Epithelial cell of proximal tubule (primary cell): ENCODE measurements at regions not wholly inside any gene's neighbourhood (a gene's known extent, or its start where the extent isn't known, plus 50 kb on each side); places are given as distances from the start of the nearest gene placed in this dataset.
"Not testable (repeated sequence)": the region's sequence is repeated elsewhere in the genome, so short reads cannot be mapped to it uniquely, and the experiment has no call there.

Source experiments
- DNase-seq: peaks from one replicate; pipeline ENCODE4 v3.0.0-alpha.2; 2011; ENCODE audit warnings: low read depth
- H3K4me3 ChIP-seq: 2 replicates; pipeline ENCODE4 v1.5.1; 2011; ENCODE audit warnings: low read depth, mild to moderate bottlenecking, low read length
- TF ChIP-seq, protein P1 (sequence below): conservative IDR thresholded peaks from 2 replicates; pipeline ENCODE4 v1.5.1; 2012; ENCODE audit warnings: low read depth, mild to moderate bottlenecking, low read length

DNA sequence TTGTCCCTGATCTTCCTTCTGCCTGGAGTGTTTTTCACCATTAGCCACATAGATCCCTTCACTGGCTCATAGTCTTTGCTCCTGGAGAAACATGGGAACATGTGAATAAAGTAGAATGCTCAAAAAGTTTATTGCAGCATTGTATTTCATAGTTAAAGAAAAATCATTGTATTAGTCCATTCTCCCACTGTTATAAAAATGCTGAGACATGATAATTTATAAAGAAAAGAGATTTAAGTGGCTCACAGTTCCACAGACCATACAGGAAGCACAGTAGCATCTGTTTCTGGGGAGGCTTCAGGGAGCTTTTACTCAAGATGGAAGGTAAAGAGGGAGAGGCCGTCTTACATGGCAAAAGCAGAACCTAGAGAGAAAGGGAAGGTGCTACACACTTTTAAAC, 238.3 kb upstream of the OR4E1 start:
- no peak overlapping the region for H3K4me3 ChIP-seq
- DNase-seq: no peak
- TF ChIP-seq, protein P1, sequence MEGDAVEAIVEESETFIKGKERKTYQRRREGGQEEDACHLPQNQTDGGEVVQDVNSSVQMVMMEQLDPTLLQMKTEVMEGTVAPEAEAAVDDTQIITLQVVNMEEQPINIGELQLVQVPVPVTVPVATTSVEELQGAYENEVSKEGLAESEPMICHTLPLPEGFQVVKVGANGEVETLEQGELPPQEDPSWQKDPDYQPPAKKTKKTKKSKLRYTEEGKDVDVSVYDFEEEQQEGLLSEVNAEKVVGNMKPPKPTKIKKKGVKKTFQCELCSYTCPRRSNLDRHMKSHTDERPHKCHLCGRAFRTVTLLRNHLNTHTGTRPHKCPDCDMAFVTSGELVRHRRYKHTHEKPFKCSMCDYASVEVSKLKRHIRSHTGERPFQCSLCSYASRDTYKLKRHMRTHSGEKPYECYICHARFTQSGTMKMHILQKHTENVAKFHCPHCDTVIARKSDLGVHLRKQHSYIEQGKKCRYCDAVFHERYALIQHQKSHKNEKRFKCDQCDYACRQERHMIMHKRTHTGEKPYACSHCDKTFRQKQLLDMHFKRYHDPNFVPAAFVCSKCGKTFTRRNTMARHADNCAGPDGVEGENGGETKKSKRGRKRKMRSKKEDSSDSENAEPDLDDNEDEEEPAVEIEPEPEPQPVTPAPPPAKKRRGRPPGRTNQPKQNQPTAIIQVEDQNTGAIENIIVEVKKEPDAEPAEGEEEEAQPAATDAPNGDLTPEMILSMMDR: no peak

DNA sequence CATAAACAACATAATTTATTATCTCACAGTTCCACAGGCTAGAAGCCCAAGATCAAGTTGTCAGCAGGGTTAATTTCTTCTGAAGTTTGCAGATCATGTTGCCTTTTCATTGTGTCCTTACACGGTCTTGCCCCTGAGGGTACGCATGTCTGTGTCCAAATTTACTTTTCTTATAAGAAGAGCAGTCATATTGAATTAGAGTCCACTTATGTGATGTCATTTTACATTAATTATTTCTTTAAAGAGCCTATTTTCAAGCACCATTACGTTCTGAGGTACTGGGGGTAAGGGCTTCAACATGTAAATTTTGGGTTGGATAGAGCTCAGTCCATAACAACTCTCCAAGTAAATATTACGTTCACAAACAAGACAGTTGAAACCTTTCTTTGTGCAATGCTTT, 236.6 kb upstream of the OR4E1 start:
- no peak overlapping the region for H3K4me3 ChIP-seq
- DNase-seq: no peak
- TF ChIP-seq, protein P1: no peak

DNA sequence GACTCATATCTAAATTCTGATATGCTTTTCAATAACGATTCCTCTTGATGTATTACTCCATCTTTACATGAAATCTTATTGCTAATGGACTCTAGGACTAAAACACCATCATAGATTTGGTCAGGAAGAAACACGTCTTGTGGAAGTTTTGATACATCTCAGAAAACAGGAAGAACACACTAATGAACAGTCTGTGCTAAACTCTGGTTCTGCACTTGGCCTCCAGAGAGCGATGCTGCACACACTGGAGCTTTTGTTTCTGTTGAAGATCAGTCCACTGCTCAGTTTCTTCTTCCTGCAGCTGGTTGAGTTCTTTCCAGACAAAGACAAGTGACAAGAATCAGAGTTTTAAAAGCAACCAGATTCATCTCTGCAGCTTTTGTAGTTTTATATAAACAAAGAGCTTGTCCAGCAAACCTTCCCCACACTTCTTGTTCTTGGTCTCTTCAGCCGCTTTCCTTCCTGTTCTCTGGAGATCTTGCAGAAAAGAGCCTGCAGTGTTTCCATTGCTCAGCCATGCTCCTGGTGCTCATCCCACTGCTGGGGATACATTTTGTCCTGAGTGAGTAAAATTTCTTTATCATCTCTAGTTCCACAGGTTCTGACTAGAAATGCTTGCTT, 229.1 kb upstream of the OR4E1 start:
- DNase-seq: no peak
- H3K4me3 ChIP-seq: no peak overlapping the region
- TF ChIP-seq, protein P1: no peak

DNA sequence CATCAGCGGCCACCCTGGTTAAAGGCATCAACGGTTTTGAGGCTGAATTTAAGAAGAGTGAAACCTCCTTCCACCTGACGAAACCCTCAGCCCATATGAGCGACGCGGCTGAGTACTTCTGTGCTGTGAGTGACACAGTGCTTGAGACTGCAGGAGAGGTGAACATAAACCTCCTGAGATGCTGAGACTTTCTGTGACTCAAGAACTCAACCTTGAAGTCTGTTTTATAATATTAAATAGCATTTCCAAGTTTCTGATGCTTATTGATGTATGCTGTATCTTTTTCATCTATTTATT, 221.2 kb upstream of the OR4E1 start:
- not testable (repeated sequence) for H3K4me3 ChIP-seq

DNA sequence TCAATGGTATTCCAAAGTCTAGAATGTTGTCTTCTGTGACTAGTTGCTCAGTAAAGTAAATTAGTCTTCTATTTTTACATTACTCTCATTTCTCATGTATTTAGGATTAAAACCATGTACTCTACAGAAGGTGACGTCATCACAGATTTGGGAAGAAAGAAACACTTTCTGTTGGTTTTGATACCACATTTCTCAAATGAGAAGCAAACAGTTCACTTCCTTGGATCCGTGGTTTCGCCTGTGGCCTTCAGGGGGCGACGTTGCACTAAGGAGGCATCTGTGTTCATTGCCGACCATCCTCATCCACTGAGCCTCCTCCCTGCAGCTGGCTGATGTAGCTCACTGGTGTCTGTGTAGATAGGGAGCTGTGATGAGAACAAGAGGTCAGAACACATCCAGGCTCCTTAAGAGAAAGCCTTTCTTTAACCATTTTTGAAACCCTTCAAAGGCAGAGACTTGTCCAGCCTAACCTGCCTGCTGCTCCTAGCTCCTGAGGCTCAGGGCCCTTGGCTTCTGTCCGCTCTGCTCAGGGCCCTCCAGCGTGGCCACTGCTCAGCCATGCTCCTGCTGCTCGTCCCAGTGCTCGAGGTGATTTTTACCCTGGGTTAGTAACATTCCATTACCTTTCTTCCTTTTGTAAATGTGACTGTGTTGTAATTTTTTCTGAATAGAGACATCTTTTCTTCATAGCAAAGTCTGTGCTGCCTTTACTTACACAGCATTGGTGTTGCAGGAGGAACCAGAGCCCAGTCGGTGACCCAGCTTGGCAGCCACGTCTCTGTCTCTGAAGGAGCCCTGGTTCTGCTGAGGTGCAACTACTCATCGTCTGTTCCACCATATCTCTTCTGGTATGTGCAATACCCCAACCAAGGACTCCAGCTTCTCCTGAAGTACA, 220.6 kb upstream of the OR4E1 start:
- H3K4me3 ChIP-seq: no peak overlapping the region
- TF ChIP-seq, protein P1: peak; percentile 60
- no peak for DNase-seq

More for the DNA sequence above, 221.2 kb upstream of the OR4E1 start:
- DNase-seq: not testable (repeated sequence)

DNA sequence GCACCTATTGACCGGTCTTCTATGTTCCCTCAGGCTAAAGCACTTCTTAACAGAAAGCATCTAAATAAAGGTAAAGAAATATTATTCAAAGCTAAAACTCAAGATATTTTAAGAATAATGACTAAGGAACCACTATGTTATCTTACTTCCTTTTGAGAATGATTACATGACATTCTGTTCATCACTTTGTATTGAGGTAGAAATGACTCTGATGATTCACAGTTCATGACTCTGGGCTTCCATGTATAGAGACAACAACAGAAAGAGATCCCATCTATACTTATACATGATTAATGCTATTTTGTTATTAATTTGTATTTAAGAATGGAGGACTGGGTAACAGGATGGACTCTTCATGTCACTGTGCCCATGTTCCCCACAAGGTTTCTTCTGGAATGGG, 218.3 kb upstream of the OR4E1 start:
- TF ChIP-seq, protein P1: no peak
- no peak overlapping the region for H3K4me3 ChIP-seq
- DNase-seq: no peak

DNA sequence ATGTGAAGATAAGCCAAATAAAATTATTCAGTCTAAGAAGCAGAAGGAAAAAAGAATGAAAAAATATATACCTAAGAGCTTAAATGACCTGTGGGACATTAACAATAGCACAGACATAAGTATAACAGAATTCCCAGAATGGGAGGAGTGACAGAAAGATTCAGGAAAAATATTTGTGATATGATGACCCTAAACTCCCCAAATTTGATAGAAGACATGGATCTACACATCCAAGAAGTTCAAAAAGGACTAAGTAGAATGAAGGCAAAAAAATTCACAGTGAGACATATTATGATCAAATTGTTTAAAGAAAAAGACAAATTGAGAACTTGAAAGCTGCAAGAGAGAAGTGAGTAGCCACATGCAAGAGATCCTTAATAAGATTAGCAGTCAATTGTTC, 211.4 kb upstream of the OR4E1 start:
- DNase-seq: no peak
- TF ChIP-seq, protein P1: no peak
- no peak overlapping the region for H3K4me3 ChIP-seq
